ENCODE measurements at regions not wholly inside any gene's neighbourhood (a gene's known extent, or its start where the extent isn't known, plus 50 kb on each side); places are given as distances from the start of the nearest gene placed in this dataset.

DNA sequence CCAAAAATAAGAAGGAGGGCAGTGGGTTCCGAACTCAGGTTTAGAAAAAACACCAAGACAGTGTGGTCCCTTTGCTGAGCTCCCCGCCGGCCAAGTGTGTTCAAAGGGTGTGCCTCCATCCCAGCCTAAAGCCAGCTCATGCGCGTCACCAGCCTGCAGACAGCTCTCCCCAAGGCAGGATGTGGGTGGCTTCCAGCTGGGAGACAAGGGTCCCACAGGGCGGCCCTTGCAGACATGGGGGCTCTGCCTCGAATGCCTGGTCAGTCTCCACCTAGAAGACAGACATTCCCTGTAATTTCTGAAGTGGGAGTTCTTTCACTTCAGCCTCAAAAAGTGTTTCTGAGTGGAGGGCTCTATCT, 135.8 kb upstream of the GPC1 start:
- TF ChIP-seq EZH2 (IDR thresholded peaks at IDR 0.05; ENCODE audit: low read length, missing control alignments) = no peak
- TF ChIP-seq, protein P1, sequence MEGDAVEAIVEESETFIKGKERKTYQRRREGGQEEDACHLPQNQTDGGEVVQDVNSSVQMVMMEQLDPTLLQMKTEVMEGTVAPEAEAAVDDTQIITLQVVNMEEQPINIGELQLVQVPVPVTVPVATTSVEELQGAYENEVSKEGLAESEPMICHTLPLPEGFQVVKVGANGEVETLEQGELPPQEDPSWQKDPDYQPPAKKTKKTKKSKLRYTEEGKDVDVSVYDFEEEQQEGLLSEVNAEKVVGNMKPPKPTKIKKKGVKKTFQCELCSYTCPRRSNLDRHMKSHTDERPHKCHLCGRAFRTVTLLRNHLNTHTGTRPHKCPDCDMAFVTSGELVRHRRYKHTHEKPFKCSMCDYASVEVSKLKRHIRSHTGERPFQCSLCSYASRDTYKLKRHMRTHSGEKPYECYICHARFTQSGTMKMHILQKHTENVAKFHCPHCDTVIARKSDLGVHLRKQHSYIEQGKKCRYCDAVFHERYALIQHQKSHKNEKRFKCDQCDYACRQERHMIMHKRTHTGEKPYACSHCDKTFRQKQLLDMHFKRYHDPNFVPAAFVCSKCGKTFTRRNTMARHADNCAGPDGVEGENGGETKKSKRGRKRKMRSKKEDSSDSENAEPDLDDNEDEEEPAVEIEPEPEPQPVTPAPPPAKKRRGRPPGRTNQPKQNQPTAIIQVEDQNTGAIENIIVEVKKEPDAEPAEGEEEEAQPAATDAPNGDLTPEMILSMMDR (conservative IDR thresholded peaks at IDR 0.05 in 1 of 2, IDR thresholded peaks at IDR 0.05 in 1 of 2; ENCODE audit: low read depth in 1 of 2, low read length in 2 of 2) = no peak
